ENCODE measurements at regions not wholly inside any gene's neighbourhood (a gene's known extent, or its start where the extent isn't known, plus 50 kb on each side); places are given as distances from the start of the nearest gene placed in this dataset.

- no peak for DNase-seq
Observed at GRCh38 chr1:56061824-56062223, 517.5 kb downstream of the PLPP3 start.

DNA sequence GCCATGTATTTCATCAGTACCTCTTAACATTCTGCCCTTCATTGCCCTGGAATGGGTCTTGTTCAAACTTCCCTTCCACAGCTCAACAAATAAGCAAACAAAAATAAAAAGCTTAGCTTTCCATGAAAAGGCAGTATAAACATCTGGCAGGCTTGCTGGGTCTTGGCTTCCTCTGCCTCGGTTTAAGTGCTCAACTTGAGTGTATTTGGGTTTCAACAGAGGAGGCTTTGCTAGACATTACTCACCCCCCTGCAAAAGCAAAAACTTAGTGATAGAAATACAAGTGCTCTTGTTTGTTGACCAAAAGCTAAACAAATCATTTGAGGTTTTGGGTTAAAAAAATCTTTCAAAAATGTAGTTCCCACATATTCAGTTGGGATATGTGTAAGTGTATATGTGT is 518.5 kb downstream of the PLPP3 start:
- DNase-seq, result no peak

DNA sequence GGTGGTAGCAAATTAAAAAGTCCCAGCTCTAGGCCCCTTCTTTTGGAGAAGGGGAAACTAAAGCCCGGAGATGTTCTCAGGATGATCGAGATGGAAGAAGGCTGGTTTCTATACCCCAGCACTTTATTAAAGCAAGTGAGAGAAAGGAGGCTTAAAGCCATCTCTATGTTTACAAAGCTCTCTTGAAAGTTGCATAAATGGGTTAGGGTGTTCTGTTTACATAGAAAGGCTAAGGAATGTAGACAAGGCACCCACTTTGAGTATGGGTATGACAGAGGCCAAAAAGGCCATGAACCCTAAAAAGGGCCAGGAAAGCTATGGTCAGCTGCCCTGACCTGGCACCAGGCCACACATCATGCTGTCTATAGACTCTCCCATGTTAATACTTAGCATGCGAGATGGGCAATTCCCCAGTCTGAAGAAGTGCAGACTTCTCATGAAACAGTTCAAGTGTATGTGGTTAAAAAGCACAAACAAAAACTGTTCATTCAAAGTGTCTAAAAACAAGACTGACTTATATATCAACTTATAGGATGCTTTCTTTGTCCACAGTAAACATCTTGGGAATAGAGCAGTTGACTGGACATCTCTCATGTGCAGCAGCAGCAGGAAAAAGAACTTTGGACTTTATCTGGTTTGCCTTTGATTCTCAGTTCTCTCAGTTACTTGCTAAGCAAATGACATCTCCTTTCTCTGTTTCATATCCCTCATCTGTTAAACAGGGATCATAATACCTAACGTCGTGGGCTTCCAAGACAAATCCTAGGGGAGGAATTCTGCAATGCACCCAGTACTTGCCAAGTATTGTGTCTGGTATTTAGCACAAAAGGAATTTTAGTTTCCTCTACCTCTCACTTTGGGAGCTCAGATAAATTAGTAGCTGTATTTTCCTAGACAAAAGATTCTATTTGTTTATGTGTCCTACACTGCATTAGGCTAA is 521.6 kb downstream of the PLPP3 start:
- DNase-seq, result no peak

- no peak for DNase-seq
Observed at GRCh38 chr1:56056438-56057287, 522.7 kb downstream of the PLPP3 start.

GRCh38 chr1:56054959-56055358 is 524.4 kb downstream of the PLPP3 start:
- DNase-seq, result no peak

GRCh38 chr1:56052041-56052440 is 527.3 kb downstream of the PLPP3 start:
- DNase-seq, result no peak

- no peak for DNase-seq
Observed at GRCh38 chr1:56050911-56051310, 528.5 kb downstream of the PLPP3 start.

GRCh38 chr1:56045477-56045876 is 533.9 kb downstream of the PLPP3 start:
- no peak for DNase-seq

GRCh38 chr1:56045062-56045461 is 534.3 kb downstream of the PLPP3 start:
- DNase-seq, result no peak

DNA sequence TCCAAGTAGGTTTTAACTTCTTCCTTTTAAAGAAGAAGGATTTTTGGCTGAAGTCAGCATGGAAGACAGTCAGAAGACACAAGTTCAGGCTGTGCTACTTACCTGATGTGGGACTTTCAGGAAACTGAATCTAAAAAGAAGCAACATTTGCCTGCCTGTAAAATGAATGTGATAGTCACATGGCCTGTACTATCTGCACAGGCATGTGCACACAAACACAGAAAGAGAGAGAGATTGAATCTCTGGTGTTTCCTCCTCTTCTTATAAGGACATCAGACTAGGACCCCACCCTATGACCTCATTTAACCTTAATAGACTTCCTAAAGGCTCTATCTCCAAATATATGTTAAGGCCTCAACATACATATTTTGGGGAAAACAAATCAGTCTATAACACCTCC is 542.9 kb downstream of the PLPP3 start:
- no peak for DNase-seq

DNA sequence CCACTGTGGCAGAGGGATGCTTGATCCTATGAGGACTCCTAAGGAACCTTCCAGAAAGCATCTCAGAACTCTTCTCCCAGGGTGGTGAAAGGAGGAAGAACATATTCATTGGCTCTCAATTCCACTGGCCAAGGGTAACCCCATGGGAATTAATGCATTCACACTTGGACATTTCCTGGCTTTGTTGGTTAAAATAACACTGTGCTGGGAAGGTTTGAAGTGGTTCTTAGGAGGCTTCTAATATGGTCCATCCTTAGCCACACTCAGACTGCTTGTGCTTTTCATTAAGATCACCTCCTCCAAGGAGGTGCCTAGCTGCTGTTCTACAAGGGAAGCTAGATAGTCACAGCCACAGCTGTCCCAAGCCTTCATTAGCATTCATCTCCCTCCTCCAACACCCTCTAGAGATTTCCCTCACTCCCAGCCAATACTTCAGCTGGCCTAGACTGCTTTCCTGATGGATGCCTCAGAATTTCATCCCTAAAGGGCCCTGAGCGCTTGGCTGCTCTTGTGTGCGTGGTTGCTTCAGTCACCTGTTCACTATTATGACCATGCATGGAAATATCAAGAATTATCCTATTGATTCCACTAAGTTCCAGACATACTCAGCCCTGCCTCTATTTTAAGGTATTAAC is 544.4 kb downstream of the PLPP3 start:
- DNase-seq, result no peak

GRCh38 chr1:56034222-56034621 is 545.1 kb downstream of the PLPP3 start:
- no peak for DNase-seq

GRCh38 chr1:56033321-56034037 is 545.9 kb downstream of the PLPP3 start:
- no peak for DNase-seq

- no peak for DNase-seq
Observed at GRCh38 chr1:56032096-56032676, 547.2 kb downstream of the PLPP3 start.

- no peak for DNase-seq
Observed at GRCh38 chr1:56031001-56031400, 548.4 kb downstream of the PLPP3 start.

- no peak for DNase-seq
Observed at GRCh38 chr1:56029319-56030003, 549.9 kb downstream of the PLPP3 start.

DNA sequence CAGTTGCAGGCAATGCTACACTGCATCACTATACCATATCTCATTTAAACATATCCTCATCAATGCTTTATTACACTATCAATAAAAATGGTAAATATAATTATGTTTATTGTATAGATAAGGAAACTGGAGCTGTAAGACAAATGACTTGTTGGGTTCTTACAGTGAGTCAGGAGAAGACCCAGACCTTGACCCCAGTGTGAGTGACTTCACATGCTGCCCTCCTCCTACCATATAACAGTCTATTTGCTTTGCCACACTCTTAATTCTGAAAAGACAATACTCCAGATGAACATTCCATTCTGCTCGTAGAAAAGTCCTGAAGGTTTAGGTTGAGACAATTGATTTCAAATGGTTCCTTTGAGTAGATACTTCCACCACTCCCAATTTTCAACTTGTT is 550.5 kb downstream of the PLPP3 start:
- DNase-seq, result no peak

GRCh38 chr1:56028244-56028643 is 551.1 kb downstream of the PLPP3 start:
- DNase-seq, result no peak

GRCh38 chr1:56025942-56026341 is 553.4 kb downstream of the PLPP3 start:
- no peak for DNase-seq

DNA sequence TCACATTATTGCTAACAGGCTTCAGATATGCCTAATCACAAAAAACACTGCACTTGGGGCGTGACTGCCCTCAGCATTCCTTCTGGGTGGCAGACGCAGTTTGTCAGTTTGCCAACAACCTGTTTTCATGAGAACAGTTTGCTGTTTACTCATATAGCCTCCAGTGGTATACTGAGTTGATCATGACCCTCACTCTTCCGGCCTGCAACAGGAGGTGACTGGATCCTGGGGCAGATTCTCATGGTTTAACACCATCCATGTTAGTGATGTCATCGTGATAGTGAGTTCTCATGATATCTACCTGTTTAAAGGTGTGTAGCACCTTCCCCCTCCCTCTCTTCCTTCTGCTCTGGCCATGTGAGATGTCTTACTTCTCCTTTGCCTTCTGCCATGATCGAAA is 555.2 kb downstream of the PLPP3 start:
- DNase-seq, result no peak

- no peak for DNase-seq
Observed at GRCh38 chr1:56019922-56020321, 559.4 kb downstream of the PLPP3 start.

GRCh38 chr1:56019472-56019871 is 559.9 kb downstream of the PLPP3 start:
- DNase-seq, result no peak

Data from CD4-positive, alpha-beta T cell treated with Interleukin-21 for 1 hour (primary cell).